HG03378 (cell line): ENCODE measurements at regions not wholly inside any gene's neighbourhood (a gene's known extent, or its start where the extent isn't known, plus 50 kb on each side); places are given as distances from the start of the nearest gene placed in this dataset.
"Not testable (repeated sequence)": the region's sequence is repeated elsewhere in the genome, so short reads cannot be mapped to it uniquely, and the experiment has no call there.

Experiments
- ATAC-seq: cut with Tn5 transposase; IDR thresholded peaks from one replicate; pipeline ENCODE4 v1.9.1; 2021; ENCODE audit warnings: mild to moderate bottlenecking, moderate library complexity; ENCODE audit not compliant: unreplicated experiment

DNA sequence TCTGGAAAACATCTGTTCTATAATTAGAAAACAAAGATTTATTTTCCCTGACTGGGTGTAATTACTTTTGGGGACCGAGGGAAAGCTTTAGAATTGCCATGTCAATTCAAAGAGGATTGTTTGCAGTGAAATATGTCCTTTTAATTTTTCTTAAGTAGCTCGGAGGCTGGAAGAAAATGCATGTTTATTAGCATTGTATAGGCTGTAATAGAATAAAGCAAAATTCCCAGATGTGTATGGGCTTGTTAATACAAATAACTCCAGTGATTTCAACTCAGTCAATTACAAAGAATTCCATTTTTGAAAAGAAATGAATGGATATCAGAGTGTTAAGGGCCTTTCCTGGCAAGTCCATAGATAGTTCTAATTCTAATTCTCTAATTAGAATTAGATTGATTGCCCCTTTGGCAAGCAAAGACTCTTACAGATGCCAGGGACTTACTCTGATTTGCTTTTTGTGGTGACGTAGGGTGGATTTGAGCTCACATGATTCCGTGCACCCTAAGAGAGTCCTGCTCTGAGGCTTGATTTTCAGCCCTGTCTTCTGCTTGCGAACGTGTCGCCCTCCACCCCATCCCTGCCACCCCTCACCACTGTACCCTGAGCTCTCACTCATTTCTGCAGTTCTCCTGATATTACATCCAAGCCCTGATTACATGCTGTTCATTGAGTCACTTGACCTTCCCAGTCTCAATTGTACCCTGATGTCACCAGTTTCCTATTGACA lies 70.0 kb upstream of the FAM20A start:
- ATAC-seq, result no peak

DNA sequence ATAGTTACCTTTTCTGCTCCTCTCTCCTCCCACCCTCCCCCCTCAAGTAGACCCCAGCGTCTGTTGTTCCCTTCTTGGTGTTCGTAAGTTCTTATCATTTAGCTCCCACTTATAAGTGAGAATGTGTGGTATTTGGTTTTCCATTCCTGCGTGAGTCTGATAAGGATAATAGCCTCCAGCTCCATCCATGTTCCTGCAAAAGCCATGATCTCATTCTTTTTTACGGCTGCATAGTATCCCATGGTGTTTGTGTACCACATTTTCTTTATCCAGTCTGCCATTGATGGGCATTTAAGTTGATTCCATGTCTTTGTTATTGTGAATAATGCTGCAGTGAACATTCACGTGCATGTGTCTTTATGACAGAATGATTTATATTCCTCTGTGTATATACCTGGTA lies 65.3 kb upstream of the FAM20A start:
- ATAC-seq, result not testable (repeated sequence)

DNA sequence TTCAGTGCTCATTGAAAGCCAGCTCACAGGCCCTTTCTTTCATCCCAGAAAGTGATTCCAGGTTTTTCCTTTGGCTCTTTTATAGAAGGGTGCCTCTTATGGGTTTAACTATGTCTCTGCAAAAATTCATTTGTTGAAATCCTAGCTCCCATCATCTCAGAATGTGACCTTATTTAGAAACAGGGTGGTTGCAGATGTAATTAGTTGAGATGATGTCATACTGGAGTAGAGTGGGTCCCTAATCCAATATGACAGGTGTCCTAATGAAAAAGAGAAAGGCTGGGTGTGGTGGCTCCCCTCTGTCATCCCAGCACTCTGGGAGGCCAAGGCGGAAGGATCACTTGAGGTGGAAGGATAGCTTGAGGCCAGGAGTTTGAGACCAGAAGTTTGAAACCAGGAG lies 64.2 kb upstream of the FAM20A start:
- no peak for ATAC-seq

DNA sequence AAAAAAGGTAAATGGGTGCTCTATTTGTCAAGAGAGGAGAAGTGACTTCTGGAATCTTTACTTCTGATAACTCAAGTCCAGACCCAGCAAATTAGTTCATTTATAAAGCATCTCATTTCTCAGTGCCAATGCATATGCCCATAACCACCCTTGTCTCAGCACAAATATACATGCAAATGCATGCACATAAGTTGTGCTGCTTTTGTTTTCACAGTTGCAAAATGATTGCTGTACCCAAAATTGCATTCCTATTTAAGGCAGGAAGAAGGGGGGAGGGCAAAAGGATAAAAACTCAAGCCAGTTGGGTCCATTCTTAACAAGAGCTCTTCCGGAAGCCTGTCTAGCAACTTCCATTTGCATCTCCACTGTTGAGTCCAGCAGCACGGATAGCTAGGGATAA lies 61.3 kb upstream of the FAM20A start:
- no peak for ATAC-seq

DNA sequence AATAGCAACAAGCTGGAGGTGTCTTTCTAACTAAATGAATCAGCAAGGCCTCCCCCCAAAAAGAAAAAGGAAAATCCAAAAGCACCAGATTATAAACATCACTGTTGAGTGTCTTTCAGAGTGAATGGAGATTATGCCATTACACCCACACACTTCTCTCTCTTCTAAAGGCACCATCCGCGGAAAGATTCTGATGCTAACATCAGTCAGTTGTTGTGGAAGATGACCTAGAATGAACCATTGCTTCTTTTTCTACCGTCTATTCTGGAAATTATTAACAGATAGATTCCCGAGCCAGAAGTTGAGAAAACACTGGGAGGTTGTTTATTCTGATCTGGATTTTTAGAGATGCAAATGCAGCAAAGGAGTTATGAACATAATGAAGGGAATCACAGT lies 60.9 kb upstream of the FAM20A start:
- ATAC-seq, result no peak

DNA sequence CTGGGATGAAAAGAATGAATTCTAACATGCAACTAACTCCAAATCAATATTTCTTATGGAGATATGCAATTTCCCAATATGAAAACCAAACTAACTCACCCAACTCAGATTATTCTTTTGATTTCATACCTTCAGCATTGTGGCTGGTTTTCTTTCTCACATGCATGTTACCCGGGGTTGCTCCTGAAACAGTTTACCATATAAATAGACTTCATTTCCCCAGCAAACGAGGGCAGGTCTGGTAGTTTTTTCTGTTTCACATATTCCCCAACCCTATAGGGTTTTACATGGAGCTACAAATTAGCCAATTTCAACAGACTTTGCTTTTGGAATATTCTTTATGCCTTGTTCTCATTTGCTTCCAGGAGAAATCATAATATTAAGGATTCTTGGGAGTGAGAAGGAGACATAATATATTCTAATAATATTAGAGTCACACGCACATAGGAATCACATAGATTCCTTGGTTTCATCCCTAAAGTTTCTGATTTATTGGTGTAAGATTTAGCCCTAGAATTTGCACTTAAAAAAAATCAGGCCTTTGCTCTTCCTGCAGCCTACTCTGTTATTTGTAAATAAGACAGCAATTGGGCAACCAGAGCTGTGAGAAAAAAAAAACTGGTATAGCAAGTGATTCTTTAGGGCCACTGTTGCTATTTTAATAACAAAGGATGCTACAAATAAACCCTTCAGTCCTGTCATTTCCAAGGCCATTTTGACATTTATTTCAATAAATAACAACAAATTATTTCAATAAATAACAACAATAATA lies 60.3 kb upstream of the FAM20A start:
- ATAC-seq, result no peak

DNA sequence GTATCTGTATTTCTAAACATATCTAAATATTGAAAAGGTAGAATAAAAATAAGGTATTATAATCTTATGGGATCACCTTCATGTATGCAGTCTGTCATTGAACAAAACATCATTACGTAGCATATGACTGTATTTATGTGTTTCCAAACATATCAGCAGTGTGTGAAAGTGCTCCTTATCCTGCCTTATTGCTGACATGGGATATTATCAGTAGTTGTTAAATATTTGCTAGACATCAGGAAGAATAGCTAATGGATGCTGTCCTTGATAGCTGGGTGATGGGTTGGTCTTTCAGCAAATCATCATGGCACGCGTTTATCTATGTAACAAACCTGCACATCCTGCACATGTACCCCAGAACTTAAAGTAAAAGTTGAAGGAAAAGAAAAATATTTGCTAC lies 59.1 kb upstream of the FAM20A start:
- no peak for ATAC-seq

DNA sequence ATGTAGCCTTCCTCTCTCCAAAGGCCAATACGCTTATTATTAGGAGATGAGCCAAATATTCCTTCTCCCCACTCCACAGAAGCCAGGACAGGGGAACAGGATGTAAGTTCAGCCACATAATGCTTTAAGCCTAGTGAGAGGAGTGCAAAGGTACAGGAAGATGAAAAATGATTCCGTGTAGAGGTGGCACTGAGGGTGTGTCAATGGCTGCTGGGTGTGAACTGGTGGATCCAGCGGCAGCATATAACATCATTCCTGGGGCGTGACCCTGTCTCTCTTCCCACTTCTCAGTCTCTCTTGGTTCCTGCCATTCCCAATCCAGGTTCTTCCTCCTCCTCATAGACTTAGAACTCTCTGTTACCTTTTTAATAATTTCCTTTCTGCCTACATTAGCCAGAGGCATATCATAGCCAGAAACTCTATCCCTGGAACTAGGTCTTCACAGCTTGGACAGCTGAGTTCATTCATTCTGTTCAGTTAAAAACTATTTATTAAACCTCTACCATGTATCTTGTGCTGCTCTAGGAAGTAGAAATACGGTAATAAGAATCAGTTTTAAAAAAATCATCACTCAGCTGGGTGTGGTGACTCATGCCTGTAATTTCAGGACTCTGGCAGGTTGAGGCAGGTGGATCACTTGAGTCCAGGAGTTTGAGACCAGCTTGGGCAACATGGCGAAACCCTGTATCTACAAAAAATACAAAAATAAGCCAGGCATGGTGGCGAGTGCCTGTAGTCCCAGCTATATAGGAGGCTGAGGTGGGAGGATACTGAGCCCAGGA lies 58.0 kb upstream of the FAM20A start:
- ATAC-seq, result no peak

DNA sequence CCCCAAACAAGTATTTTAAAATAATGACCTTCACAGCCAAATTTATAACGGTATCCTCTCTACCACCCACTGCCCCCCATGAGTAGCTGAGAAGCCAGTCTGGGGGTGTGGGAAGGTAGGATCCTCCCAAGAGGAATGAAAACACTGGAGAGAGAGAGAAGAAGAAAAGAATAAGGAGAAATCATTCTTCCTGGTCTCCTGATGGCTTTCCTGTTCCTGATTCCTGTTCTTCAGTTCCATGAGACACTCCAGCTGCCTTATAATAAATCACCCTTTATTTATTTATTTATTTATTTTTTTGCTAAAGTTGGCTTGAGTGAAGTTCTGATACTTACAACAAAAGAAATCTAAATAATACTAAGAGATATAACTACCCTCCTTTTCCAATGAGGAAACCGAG lies 56.4 kb upstream of the FAM20A start:
- ATAC-seq, result no peak

DNA sequence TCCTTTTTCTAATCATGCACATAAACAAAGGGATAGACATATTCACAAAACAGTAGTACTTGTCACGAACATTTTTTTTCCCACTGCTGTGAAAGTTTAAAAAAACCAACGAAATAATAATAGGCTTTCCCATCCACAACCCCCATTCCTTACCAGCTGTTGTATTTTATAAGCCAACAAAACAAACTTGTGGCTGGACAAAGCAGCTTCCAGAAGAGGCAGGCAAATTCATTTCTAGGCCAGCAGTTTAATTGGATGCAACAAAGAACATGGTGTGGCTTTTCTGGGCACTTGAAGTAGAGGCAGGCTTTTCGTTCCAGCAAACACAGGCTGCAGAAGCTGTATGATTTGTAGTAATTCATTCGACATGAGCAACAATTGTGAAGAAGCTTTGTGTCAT lies 56.0 kb upstream of the FAM20A start:
- no peak for ATAC-seq

DNA sequence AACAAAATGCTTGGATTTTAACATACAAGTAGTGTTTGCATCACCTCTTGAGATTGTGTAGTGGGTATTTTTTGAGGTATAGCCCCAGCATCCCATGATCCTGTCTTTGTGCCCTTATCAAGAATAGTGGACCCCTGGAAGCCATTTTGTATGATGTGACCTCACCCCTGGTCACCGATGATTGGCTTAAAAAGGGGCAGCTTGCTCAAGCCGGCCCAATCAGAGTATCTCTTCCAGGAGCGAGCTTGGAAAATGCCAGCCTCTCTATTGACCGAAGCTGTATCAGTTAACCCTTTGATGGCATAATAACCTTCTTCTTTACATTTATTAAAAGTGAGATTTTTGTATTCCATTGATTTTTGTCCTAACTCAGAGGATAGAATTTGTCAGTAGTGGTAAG lies 55.5 kb upstream of the FAM20A start:
- no peak for ATAC-seq
